Stimulated activated CD4-positive, alpha-beta T cell treated with anti-CD3 and anti-CD28 coated beads, Interleukin-12 subunit alpha, Interleukin-12 subunit beta, amount 100 ng/mL, for 24 hours (primary cell): ENCODE measurements at regions not wholly inside any gene's neighbourhood (a gene's known extent, or its start where the extent isn't known, plus 50 kb on each side); places are given as distances from the start of the nearest gene placed in this dataset.
A peak's percentile ranks its signal among the peaks of the same experiment; 100 is the strongest.
"Not testable (repeated sequence)": the region's sequence is repeated elsewhere in the genome, so short reads cannot be mapped to it uniquely, and the experiment has no call there.

Experiments used
- DNase-seq, 2 experiments: peaks; one replicate each; pipeline ENCODE4 v3.0.0-alpha.2; 2020; ENCODE audit warnings: low read depth in 2 of 2

DNA sequence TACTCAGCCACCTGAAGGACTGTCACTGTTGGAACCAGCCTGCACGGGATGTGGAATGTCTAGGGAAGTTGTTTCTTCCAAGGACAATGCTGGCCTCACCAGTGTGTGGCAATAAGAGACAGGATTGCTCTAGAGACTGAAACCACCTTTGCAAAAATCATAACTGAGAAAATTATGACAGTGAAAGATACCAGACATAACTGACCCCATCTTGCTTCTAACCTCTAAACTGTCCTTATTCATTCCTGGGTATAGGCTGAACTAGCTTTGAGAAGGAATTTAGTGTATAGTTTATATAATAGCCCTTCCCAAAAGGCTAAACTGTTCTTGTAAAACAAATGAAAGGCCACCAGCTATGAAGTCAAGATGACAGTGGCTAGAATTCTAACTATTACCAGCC, 83.6 kb downstream of the IER5 start:
- no peak for DNase-seq

DNA sequence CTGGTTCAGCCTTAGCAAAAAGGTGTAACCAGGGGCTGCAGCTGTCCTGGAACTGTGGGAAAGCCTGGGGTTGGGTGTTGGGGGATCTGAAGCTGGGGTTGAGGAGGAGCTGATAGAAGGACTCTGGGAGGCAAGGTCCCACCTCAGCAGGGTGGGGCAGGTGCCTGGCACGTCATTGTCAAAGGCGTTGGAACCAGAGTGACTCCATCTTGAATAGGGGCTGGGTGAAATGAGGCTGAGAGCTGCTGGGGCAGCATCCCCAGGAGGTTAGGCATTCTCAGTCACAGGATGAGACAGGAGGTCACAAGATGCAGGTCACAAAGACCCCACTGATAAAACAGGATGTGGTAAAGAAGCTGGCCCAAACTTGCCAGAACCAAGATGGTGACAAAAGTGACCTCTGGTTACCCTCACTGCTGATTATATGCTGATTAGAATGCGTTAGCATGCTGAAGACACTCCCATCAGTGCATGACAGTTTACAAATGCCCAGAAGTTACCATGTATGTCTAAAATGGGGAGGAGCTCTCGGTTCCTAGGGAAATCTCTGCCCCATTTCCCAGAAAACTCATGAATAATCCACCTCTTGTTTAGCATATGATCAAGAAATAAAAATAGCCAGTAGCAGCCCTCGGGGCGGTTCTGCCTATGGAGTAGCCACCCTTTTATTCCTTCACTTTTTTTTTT, 85.4 kb downstream of the IER5 start:
- no peak for DNase-seq

DNA sequence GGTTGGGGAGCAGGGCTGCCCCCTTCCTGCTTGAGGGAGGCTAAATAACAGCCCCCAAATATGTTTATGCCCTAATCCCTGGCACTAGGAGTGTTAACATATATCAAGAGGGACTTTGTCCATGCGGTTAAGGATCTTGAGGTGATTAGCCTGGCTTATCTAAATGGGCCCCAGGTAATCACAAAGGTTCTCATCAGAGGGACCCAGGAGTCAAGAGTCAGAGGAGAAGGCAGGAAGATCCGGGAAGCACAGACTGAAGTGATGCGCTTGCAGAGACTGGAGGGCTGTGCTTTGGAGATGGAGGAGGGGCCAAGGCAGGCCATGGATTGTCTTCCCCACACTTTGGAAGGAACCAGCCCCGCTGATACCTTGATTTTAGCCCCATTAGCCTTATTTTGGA, 86.4 kb downstream of the IER5 start:
- DNase-seq, result no peak

DNA sequence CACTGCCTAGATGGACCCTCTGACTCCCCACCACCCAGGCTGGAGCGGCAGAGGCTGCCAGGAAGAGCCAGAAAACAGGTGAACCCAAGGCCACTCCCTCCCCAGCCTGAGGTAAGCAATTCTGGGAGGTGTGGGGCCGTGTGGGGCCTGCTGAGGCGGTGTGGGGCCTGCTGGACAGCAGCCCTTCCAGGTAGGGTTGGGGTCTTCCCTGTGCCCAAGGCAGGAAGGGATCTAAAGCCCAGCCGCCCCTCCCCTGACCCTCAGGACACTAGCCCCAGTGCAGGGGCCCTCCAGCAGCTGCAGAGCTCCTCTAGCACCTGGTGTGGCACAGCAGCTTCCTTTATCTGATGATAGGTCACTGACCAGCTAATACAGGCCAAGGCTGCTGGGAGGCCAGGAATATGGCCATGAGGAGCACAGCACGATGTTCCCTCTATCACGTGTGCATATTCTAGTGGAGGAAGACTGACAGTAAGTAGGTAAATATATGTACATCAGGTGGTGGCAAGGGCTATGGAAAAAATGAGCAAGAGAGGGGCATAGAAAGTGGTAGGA, 86.9 kb downstream of the IER5 start:
- no peak for DNase-seq

DNA sequence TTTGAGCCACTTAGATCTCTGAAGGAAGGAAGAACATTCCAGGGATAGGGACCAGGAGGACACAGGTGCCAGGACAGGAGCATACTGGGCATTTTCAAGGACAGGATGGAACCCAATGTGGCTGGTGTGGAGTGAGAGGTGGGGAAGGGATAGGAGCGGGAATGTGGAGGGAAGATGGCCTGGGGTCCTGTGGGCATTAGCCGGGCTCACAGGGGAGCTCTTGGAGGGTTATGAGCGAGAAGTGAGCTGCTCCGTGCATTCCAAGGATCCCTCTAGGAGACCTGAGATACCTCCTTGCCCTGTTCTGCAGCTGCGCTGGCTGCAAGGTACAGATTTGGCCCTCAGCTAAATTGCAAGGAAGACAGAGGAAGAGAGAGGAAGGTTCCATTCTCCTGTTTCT, 87.5 kb downstream of the IER5 start:
- DNase-seq, result no peak

DNA sequence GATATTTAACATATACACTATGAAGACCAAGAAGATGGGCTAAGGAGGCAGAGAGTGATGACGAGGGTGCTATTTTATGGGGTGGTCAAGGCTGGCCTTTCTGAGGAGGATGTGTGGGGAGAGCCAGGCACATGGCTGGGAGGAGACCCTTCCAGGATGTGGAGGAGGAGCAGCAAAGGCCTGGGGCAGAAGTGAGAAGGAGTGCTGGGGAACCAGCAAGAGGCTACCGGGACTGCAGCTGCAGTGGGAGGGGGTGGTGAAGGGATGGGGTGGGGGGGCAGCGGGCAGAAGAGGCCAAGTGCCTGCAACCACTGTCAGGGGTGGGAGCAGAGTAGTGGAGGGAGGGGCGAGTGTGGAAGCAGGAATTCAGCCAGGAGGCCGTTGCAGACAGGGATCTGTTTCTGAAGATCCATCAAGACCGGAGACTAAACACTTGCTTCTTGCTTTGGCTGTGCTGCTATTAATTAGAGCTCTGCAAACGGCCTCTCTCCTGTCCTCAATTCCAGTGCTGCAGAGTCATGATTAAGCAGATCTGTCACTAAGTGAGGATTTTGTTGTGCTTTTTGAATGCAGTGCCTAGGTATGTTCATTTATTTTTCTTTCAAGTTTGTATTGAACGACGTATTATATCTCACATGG, 89.9 kb downstream of the IER5 start:
- no peak for DNase-seq

DNA sequence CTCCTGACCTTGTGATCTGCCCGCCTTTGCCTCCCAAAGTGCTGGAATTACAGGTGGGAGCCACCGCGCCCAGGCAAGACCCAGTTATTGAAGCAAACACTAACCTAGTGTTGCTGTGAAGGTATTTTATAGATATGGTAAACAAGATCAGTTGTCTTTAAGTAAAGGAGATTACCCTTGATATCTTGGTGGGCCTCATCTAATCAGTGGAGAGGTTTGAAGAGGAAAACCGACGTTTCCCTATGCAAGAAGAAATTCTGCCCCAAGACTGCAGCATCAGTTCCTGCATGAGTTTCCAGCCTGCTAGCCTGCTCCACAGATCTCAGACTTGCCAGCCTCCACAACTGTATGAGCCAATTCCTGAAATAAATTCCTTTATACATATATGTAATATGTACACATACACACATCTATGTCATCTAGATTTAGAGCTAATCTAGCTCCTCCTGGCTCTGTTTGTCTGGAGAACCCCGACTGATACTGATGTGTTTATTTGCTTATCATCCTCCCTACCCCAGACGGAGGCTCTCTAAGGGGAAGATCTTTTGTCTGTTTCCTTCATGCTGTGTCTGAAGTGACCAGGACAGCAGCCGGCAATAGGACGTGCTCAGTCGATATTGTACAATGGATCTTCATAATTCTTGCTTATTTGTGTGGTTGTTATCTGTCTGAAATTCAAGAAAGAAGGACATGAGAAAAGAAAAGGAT, 90.9 kb downstream of the IER5 start:
- no peak for DNase-seq

DNA sequence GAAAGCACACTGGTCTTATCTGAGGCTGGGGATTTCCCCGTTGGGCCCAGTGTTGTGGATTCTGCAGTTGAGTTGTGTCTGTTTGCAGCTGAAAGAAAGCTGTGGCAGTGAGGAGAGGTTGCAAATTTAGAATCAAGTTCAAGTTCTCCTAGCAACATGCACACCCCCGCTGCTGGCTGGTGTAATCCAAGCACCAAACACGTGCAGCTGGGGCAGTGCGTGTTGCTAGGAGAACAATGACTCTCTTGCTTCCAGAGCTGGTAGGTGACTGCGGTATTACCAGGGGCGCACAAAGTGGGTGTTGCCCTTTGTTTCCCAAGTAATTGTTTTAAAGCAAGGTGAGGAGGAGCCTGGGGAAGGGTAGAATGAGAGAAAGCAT, 91.5 kb downstream of the IER5 start:
- peak in 1 of 2 experiments; percentile 13 for DNase-seq

DNA sequence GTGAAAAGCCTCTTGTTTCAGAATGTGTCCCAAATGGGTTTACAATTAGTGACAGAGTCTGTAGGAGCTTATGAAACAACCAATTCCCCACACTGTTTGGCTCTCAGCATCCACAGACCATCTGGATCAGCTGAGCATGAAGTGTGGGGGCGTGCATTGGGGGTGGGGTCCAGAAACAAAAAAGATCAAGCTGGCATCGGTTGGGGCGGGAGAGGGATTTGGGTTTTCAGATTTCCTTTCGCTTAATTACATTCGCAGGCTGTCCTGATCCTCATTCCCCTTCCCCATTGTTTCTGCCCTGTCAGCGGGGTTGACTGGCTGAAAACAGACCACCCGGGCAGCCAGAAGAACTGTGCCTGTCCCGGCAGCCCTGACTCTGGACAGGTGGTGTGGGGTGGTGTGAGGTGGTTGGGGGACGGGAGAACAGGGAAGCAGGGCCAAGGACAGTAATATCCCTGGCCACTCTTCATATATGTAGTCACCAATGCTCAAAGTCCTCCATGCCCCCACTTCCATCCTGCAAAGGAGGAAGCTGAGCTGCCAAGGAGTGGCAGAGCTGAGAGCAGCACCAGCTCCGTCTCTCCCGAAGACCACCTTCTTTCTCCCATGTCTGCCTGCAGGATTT, 92.0 kb downstream of the IER5 start:
- no peak for DNase-seq

DNA sequence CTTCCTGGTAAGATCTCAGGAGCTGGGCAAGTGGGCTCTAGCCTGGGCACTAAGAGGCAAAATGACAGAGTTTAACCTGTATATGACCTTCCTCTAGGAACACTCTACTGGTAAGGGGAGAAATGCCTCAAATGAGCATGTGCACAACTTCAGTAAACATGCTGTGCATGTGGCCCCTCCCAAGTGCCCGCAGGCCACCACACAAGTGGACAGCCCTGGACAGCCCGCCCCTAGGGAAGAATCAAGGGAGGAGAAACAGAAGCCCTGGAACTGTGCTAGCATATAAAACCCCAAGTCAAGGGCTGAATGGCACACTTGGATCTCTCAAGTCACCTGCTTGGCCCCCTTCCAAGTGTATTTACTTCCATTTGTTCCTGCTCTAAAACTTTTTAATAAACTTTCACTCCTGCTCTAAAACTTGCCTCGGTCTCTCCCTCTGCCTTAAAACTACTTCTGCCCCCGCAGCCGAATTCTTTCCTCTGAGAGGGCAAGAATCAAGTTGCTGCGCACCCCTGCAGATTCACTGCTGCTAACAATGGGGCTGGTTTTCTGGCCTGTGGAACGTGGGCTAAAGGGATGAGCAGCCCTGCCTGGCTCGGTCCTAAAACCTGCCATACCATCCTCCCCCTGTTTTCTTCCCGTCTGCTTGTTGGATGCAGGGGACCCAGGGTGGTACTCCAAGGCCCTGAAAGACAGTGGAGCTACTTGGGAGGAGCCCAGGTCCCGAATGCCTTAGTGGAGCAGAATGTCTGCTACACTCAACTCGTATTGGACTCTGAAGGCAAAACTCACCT, 93.5 kb downstream of the IER5 start:
- no peak for DNase-seq

DNA sequence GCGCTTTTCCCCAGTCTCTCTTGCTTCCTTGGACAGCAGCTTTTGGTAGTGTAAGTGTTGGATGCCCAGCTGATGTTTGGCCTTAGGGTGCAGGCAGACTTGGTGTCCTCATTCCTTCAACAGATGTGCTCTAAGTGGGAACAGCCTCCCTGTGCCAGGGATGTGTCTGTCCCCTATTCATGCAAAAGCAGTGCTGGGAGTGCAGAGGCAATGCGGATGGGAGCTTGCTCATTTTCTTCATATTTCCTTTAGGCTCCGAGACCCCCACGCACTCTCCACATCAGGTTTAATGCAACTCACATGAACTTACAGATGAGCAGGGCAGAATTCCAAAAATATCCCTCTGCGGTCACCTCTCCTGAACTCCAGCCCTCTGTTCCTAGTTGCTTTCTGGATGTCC, 96.1 kb downstream of the IER5 start:
- DNase-seq, result no peak

DNA sequence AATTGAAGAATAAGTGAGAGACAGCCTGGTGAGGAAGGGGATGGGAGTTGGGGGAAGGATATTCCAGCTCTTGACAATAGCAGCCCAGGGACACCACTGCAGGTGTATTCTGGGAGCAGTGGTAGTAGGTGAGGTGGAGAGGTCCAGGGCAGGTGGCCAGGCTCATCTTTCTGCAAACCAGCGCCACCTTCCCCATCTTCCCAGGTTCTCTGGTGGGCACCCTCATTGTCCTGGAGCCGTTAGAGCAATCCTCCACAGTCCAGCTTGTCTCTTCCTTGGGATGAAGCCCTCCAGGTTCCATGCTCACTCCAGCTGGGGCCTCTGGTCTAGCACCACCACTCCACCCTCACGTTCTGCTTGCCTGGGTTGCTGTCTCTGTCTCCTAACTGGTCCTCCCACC, 97.0 kb downstream of the IER5 start:
- no peak for DNase-seq

DNA sequence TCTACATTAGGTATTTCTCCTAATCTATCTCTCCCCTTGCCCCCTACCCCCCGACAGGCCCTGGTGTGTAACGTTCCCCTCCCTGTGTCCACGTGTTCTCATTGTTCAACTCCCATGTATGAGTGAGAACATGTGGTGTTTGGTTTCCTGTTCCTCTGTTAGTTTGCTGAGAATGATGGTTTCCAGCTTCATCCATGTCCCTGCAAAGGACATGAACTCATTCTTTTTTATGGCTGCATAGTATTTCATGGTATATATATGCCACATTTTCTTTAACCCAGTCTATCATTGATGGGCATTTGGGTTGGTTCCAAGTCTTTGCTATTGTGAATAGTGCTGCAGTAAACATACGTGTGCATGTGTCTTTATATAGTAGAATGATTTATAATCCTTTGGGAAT, 97.6 kb downstream of the IER5 start:
- not testable (repeated sequence) for DNase-seq

DNA sequence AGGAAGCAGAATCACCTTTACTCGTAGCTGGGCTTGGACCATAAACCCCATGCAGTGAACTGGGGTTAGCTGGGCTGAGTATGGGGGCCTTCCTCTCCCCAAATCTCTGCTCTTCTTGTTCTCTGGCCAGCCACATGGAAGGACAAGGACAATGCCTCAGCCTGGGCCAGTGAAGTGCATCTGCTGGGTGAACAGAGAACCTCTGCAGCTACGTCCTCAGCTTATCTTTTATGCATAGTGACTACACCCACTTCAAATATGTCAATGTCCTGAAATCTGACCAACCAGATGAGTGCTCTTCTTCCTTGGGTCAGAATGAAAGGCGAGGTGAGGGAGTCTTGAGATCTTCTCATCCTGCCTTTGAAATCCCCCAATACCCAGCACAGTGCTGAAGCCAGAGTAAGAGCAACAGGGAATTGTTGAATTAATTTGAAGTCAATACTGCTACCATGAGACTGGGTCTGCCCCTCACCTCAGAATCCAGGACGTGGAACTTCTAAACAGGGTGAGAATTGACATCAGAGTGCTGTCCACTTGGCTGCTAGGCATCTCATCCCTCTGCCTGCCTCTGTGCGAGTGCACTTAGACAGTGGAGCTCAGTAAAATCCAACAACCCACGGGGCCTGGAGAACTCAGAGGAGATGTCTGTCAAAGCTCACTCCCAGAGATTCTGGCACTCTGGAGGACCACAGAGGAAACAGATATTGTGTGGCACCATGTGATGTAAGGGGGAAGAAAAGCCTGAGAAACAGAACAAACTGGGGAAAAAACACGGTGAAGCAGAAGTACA, 99.0 kb downstream of the IER5 start:
- DNase-seq, result no peak

DNA sequence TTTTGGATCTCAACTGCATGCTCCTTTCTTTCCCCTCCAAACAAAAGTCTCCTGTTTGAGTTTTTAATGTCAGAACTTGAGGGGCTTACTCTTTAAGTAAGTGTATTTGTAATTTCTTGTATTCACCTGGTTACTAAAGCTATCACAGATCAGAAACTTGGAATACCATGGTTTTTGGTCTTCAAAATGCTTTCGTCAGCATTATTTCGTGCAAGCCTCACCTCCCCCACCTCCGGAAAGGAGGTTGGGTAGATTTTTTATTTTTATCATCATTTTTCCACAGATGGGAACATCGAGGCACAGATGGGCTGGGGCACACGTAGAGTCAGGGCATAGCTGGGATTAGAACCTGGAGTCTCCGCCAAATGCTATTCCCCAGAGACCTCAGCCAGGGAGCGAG, 100.7 kb downstream of the IER5 start:
- no peak for DNase-seq

DNA sequence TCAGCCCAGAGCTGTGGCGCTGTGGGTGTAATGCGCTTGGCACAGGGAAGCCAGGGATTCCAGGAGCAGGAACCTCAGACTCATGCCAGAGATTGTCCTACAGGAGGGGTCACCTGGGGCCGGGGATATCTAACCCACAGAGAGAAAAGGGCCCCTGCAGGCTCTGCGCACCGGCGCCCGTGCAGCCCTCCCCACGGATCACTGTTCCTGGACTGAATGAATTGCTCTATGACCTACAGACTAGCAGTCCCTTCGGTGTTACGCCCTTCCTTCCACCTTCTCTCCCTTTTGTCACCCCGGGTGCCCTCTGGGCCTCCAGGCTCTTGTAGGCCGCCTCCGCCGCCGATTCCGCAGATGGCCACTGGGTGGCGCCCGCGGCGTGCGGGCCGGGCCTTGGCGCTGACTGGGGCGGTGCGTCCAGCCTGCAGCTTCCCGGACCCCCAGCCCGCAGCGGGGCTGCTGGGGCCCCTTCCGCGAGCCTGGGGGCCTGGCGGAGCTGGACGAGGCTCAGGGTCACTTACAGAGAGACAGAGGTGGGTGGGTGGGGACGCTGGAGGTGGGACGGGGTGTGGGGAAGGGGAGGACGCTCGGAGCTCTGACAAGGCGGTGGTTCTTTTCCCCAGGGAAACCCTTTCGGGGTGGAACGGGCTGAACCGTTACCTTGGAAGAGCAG, 101.3 kb downstream of the IER5 start:
- DNase-seq, result peak; percentile 57 to 65

DNA sequence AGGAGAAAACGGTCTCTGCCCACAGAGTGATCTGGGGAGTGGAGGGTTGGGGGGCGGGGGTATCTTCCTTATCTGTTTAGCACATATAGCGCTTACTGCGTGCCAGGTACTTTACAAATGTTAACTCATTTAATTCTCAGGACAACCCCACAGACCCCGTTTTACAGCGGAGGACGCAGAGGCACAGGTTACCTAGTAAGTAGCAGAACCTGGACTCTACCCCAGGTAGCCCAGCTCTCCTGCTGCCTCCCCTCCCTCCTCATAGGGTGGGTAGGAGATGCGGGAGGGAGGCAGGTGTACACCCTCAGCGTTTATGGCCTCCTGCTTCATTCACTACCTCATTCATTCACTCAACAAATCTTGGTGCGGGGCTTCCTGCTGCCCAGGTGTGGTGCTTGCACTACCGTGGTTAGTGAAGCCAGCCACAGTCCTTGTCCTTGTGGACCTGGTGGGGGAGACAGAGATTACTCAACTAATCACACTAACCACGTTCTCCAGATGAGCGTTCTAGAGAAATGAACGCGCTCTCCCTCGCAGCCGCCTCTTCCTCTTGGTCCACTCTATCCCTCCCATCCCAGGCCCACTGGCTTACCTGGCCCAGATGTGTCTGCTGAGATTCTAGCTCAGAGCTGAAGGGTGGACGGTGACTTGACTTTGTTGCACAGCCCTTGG, 102.0 kb downstream of the IER5 start:
- no peak for DNase-seq

DNA sequence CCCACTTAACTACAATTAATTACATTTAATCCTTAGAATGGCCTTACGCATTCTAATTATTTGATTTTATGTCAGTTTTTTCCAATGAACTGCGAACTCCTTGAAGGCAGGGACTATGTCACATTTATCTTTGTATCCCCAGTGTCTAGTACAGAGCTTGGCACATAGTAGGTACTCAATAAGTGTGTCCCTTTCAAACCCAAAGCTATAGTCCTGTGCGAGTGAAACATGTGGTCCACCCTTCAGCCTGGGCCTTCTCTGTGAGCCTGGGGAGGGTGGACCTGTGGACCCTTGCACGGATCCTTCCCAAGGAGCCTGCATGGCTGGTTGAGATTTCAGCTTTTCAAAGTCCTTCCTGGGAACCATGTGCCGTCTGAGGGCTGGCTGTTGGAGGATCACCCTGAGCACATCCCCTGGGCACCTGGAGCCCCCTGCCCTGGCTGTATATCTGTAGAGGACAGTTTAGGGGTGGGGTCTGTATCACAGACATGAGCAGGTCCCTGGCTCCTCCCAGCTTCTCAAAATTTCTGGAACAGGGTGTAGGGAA, 103.1 kb downstream of the IER5 start:
- no peak for DNase-seq

DNA sequence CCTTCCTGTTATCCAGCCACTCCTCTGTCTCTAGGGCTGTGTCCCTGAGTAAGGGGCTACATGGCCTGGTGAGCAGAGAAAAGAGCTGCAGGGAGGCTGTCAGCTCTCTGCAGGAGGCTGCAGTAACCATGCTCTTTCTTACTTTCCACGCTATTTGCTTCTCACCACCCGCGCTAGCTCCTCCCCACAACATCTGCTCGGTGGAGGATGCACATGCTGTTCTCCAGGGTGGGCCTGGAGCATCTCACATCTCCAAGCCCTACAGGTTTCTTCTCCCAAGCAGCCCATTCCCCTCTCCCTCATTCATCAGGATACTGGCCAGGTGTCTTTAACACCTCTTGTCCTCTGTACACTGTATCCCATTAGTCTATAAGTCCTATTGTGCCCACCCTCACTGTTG, 103.8 kb downstream of the IER5 start:
- no peak for DNase-seq
